ENCODE measurements at regions not wholly inside any gene's neighbourhood (a gene's known extent, or its start where the extent isn't known, plus 50 kb on each side); places are given as distances from the start of the nearest gene placed in this dataset.

DNA sequence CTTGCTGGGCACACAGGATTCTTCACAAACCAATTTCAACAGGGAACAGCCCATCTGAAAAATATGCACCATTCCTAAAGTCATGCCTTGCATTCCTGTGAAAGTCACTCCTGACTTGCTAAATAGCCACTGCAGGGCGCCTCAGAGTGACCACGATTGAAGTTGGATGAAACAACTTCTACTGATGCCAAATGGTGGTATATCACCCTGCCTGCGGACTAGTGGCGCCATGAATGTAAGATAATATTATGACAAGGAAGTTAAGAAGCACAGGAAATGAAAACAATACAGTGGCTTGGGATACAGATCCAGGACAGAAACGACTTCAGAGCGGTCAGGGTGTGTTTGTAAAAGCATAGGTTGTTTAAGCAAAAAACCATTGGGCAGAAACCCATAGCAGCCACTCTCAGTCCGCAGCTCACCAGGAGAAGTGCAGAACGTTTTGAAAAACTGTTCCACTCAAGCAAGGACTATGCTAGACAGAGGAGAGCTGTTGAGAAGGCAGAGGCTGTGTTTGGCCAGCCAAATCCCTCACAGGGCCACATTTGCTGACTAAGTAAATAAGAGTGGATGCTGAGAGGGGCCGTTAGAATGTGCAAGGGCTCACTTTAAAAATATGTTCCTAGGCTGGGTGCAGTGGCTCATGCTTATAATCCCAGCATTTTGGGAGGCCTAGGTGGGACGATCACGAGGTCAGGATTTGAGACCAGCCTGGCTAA is 250.4 kb downstream of the PTTG2 start:
- no peaks in the 10 kb centered on the region for H3K9me3 Mint-ChIP-seq
- H3K4me3 Mint-ChIP-seq, result no peak overlapping the region
- no peaks in the 10 kb centered on the region for H3K27me3 Mint-ChIP-seq
- H3K36me3 Mint-ChIP-seq (ENCODE audit: insufficient read depth), result no peaks in the 10 kb centered on the region
- ATAC-seq (replicated peaks; ENCODE audit: extremely low read depth, poor library complexity, severe bottlenecking) (no peak), DNase-seq (ENCODE audit: low spot score in 2 of 2) (no peak)
- no peak overlapping the region for H3K27ac Mint-ChIP-seq (ENCODE audit: low read depth)
- no peaks in the 10 kb centered on the region for H3K4me1 Mint-ChIP-seq

DNA sequence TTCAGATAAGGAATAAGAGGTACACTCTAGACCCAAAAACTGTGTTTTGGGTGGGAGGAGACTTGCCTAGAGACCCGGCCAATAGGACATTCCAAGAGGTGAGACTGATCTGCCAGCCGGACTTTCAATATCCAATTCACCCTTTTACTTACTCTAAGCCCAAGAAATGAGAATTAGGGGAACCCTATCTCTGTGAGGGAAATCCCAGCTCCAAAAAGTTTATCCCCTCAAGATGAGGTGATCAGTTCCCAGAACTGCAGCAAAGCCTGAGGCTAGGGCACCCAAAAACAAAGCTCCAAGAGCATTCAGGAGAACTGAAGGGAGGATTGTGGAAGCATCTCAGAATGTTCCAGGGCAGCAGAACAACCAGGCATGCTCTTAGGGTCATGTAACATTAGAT is 251.7 kb downstream of the PTTG2 start:
- Mint-ChIP-seq H3K27ac (ENCODE audit: low read depth) (no peak overlapping the region), H3K27me3 (no peaks in the 10 kb centered on the region), H3K9me3 (no peaks in the 10 kb centered on the region), H3K36me3 (ENCODE audit: insufficient read depth) (no peaks in the 10 kb centered on the region), H3K4me3 (no peak overlapping the region), H3K4me1 (no peaks in the 10 kb centered on the region)
- no peak for ATAC-seq (replicated peaks; ENCODE audit: extremely low read depth, poor library complexity, severe bottlenecking)
- no peak for DNase-seq (ENCODE audit: low spot score in 2 of 2)

DNA sequence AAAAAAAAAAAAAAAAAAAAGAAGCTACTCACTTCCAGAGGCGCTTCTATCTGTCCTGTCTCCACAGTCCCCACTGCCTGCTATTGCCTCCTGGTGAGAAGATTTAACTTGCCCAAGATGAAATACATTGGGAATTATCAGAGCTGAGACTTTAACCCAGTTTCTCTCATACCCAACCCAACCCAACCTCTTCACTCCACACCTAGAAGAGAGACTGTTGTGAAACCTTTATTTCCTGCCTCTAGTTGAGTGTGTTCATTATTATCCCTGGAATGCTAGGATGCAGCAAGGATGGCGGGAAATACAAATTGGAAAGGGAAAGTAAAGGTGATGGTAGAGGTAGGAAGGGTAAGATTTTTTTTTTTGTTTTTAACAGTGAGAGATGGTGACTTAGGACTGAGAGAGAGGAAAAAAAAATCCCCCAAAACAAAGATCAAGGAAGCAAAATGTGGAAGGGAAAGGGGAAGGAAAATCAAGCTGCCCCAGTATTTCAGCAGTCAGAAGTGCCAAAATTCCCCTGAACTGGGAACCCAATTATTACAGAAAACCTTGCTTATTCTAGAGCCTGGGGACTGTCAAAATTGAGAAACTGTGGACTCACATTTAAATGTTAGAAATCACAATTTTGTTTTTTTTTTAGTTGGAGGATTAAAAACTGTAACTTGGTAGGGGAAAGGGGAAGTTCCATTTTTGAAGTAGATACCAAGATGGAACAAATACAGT is 253.0 kb downstream of the PTTG2 start:
- no peak overlapping the region for H3K4me3 Mint-ChIP-seq
- no peak for ATAC-seq (replicated peaks; ENCODE audit: extremely low read depth, poor library complexity, severe bottlenecking)
- no peaks in the 10 kb centered on the region for H3K4me1 Mint-ChIP-seq
- DNase-seq (ENCODE audit: low spot score in 2 of 2), result no peak
- H3K27ac Mint-ChIP-seq (ENCODE audit: low read depth), result no peak overlapping the region
- no peaks in the 10 kb centered on the region for H3K27me3 Mint-ChIP-seq
- no peaks in the 10 kb centered on the region for H3K9me3 Mint-ChIP-seq
- no peaks in the 10 kb centered on the region for H3K36me3 Mint-ChIP-seq (ENCODE audit: insufficient read depth)

DNA sequence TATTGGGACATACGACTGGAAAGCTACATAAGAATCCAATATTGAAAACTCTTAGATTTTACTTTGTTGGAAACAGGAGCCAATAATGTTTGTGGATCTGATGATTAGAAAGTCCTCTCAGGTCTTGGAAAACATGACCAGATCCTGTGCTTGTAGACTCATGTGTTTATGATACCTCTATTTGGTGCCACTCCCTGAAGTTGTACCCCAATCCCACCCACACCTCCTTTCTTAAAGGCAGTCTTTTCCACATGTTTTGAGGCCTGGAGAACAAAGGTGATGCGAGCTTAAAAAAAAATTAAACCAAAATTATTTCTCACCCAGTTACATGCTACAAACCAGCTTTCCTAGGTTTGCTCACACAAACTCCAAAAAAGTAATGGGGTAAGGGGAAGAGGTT is 262.7 kb downstream of the PTTG2 start:
- Mint-ChIP-seq H3K4me3 (no peak overlapping the region), H3K9me3 (no peaks in the 10 kb centered on the region), H3K27ac (ENCODE audit: low read depth) (no peak overlapping the region), H3K36me3 (ENCODE audit: insufficient read depth) (peaks cover 2% of the 10 kb centered on the region), H3K4me1 (no peaks in the 10 kb centered on the region), H3K27me3 (no peaks in the 10 kb centered on the region)
- no peak for ATAC-seq (replicated peaks; ENCODE audit: extremely low read depth, poor library complexity, severe bottlenecking)
- no peak for DNase-seq (ENCODE audit: low spot score in 2 of 2)

DNA sequence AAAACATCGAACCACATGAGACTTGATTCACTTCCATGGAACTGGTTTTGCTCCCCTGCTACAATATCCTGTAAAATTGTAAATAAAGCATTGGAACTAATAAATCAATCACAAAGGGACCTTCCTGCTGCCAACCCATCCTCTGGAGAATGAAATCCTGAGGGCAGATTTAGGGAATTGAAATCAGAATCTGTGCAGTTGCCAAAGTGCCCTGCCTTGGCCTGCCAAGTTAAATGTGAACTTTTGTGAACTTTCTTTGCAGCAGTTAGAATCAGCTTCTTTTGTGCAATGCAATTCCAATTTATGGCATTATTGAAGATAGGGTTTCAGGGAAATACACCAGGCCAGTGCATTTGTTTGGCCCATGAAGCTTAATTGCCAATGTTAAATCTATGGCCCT is 263.1 kb downstream of the PTTG2 start:
- no peak for ATAC-seq (replicated peaks; ENCODE audit: extremely low read depth, poor library complexity, severe bottlenecking)
- no peaks in the 10 kb centered on the region for H3K27me3 Mint-ChIP-seq
- peaks cover 2% of the 10 kb centered on the region for H3K36me3 Mint-ChIP-seq (ENCODE audit: insufficient read depth)
- no peaks in the 10 kb centered on the region for H3K9me3 Mint-ChIP-seq
- H3K4me3 Mint-ChIP-seq, result no peak overlapping the region
- H3K27ac Mint-ChIP-seq (ENCODE audit: low read depth), result no peak overlapping the region
- H3K4me1 Mint-ChIP-seq, result no peaks in the 10 kb centered on the region
- DNase-seq (ENCODE audit: low spot score in 2 of 2), result no peak

DNA sequence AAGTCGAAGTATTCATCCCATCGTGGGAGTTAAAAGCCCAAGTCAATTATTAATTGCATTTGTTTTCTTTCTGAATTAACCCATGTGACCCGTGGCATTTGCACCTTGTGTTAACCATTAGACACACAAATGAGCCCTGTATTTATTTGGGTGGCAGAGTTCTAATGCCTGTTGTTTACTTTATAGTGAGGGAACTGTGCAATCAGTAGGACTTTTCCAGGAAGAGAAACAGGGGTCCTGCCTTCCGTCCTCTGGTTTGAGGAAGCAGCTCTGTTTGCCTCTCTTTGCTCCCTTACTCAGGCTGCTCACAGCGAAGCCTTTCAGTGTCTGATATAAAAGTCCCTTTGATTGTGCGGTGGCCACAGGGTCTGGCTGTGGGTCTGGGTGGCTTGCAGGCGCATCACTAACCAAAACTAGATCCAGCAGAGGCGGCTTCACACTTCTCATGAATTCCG is 263.6 kb downstream of the PTTG2 start:
- H3K27me3 Mint-ChIP-seq, result no peaks in the 10 kb centered on the region
- H3K4me3 Mint-ChIP-seq, result no peak overlapping the region
- peaks cover 2% of the 10 kb centered on the region for H3K36me3 Mint-ChIP-seq (ENCODE audit: insufficient read depth)
- DNase-seq (ENCODE audit: low spot score in 2 of 2), result no peak
- H3K4me1 Mint-ChIP-seq, result no peaks in the 10 kb centered on the region
- H3K9me3 Mint-ChIP-seq, result no peaks in the 10 kb centered on the region
- no peak for ATAC-seq (replicated peaks; ENCODE audit: extremely low read depth, poor library complexity, severe bottlenecking)
- no peak overlapping the region for H3K27ac Mint-ChIP-seq (ENCODE audit: low read depth)

DNA sequence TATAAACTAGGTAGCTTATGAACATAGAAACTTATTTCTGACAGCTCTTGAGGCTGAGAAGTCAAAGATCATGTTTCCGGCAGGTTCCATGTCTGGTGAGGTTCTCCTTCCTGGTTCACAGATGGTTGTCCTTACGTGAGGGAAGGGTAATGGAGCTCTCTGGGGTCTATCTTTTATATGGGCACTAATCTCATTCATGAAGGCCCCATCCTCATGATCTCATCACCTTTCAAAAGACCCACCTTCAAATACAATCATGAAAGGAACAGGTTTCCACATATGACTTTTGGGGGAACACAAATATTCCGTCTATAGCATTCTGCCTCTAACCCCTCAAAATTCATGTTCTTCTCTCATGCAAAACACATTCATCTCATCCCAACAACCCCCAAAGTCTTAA is 264.7 kb downstream of the PTTG2 start:
- DNase-seq (ENCODE audit: low spot score in 2 of 2), result no peak
- ATAC-seq (replicated peaks; ENCODE audit: extremely low read depth, poor library complexity, severe bottlenecking), result no peak
- Mint-ChIP-seq H3K36me3 (ENCODE audit: insufficient read depth) (peaks cover 2% of the 10 kb centered on the region), H3K4me3 (no peak overlapping the region), H3K27me3 (no peaks in the 10 kb centered on the region), H3K9me3 (no peaks in the 10 kb centered on the region), H3K4me1 (no peaks in the 10 kb centered on the region), H3K27ac (ENCODE audit: low read depth) (no peak overlapping the region)

DNA sequence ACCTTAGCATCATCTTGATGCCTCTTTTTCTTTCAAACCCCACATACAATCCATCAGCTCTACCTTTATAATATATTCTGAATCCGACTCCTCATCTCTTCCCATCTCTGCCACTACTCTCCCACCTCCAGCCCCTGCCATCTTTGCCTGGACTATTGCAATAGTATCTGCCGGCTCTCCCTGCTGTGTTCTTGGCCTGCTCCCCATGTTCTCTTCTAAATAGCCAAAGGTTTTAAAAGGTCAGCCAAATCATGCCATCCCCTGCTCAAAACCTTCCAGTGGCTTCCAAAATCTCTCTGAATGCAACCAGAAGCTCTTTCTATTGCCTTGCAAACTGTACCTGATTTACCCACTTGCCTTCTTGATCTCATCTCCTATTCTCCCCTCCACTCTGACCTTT is 266.0 kb downstream of the PTTG2 start:
- Mint-ChIP-seq H3K27me3 (no peaks in the 10 kb centered on the region), H3K27ac (ENCODE audit: low read depth) (no peak overlapping the region), H3K4me3 (no peak overlapping the region), H3K4me1 (no peaks in the 10 kb centered on the region), H3K36me3 (ENCODE audit: insufficient read depth) (peaks cover 2% of the 10 kb centered on the region), H3K9me3 (no peaks in the 10 kb centered on the region)
- no peak for DNase-seq (ENCODE audit: low spot score in 2 of 2)
- no peak for ATAC-seq (replicated peaks; ENCODE audit: extremely low read depth, poor library complexity, severe bottlenecking)

DNA sequence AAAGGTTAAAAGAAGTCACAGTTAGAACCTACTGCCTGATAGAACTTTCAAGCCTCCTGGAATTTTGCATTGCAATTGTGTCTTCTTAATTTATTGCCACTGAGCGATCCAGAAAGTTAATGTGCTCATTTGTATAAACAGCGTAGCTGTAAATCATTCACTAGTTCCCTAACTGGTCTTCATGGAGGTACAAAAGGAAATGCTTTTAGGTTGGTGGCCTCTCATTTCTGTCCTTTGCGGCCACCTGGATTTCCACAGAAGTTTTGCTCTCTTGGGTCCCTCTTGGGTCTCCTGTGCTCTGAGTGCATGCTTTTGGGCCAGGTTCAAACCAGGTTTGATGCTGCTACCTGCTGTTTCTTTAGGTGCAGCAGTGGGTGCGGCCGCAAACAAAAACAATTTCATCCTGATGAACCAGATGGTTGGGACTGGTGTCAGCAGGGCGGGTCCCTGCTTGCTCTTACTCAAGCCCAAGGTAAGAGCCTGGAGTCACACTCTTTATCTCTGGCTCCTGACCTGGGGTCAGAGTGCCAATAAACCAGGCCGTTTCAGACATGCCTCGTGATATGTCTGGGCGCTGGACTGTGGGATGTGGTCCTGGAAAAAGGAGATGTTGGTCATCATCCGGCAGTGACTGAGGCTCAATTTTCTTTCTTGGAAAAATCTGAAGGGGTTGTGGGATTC is 270.1 kb downstream of the PTTG2 start:
- Mint-ChIP-seq H3K36me3 (ENCODE audit: insufficient read depth) (peaks cover 2% of the 10 kb centered on the region), H3K27ac (ENCODE audit: low read depth) (no peak overlapping the region), H3K4me3 (no peak overlapping the region), H3K27me3 (no peaks in the 10 kb centered on the region), H3K9me3 (no peaks in the 10 kb centered on the region), H3K4me1 (no peaks in the 10 kb centered on the region)
- ATAC-seq (replicated peaks; ENCODE audit: extremely low read depth, poor library complexity, severe bottlenecking) (no peak), DNase-seq (ENCODE audit: low spot score in 2 of 2) (no peak)

DNA sequence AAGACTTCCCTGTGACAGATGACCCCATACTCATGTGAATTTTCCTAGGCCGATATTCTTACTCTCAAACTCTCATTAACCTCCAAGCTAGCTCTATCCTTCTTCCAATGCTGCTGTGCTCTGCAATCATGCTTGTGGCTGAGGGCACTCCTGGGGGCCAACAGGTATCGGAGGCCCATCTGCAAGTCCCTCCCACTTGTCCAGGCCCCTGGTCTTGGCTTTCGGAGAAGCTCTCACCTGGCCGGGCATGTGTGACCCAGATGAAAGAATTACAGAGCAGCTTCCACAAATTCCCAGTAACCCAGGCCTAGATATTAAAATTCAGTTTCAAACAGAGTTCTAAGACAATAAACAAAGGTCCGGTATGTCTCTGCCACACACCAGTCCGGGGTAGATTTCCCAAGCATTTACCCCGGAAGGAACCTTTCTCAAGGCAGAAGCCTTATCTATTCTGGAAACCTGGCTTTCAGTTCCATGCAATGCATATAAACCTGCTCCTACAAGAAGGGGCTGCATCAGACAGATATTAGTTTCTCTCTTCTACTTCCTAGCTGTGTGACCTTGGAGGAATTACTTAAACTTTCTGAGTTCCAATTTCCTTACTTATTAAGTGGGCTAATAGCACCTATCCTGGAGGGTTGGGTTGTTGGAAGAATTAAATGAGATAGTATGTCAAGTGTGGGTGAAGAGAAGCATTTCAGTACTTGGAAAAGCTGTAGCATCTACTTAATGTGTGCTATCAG is 270.8 kb downstream of the PTTG2 start:
- H3K27me3 Mint-ChIP-seq, result no peaks in the 10 kb centered on the region
- H3K27ac Mint-ChIP-seq (ENCODE audit: low read depth), result no peak overlapping the region
- peaks cover 2% of the 10 kb centered on the region for H3K36me3 Mint-ChIP-seq (ENCODE audit: insufficient read depth)
- ATAC-seq (replicated peaks; ENCODE audit: extremely low read depth, poor library complexity, severe bottlenecking) (no peak), DNase-seq (ENCODE audit: low spot score in 2 of 2) (no peak)
- no peaks in the 10 kb centered on the region for H3K9me3 Mint-ChIP-seq
- no peak overlapping the region for H3K4me3 Mint-ChIP-seq
- no peaks in the 10 kb centered on the region for H3K4me1 Mint-ChIP-seq

DNA sequence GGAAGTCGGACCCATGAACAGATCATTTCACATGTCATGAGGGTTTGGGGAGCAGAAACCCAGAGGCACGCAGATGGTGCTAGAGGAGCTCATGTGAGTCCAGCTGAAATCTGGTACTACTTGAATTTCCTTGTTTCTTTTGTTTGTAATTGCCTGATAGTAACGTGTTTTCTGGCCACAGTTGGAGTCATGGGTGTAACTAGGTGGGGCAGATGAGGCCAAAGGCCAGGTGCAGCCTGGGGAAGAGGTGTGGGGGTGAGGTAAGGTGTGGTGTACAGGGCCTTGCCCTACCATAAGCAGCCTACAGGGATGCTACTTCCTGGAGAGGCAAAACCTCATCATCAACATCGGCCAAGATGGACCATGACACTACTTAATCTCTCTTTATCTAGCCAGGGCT is 271.4 kb downstream of the PTTG2 start:
- H3K27me3 Mint-ChIP-seq, result no peaks in the 10 kb centered on the region
- ATAC-seq (replicated peaks; ENCODE audit: extremely low read depth, poor library complexity, severe bottlenecking) (no peak), DNase-seq (ENCODE audit: low spot score in 2 of 2) (no peak)
- H3K4me3 Mint-ChIP-seq, result no peak overlapping the region
- no peaks in the 10 kb centered on the region for H3K4me1 Mint-ChIP-seq
- no peak overlapping the region for H3K27ac Mint-ChIP-seq (ENCODE audit: low read depth)
- no peaks in the 10 kb centered on the region for H3K9me3 Mint-ChIP-seq
- no peaks in the 10 kb centered on the region for H3K36me3 Mint-ChIP-seq (ENCODE audit: insufficient read depth)

DNA sequence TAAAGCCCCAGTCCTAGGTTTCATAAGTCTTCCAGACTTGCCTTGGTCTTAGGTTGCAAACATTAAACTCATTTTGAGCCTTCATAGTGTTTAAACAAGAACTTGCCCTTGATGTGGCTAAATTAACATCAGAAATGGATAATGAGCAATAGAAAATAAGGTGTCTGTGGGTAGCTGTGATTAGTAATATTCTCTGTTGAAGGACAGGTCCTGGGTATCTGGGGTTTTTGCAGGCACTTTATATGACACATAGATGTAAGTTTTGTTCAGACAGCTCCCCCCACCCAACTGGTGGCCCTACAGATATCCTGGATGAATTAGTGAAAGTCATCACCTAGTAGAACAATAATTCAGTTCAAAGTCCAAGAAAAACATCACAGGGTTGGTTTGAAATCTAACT is 272.5 kb downstream of the PTTG2 start:
- Mint-ChIP-seq H3K36me3 (ENCODE audit: insufficient read depth) (no peaks in the 10 kb centered on the region), H3K9me3 (no peaks in the 10 kb centered on the region), H3K27ac (ENCODE audit: low read depth) (no peak overlapping the region), H3K4me3 (no peak overlapping the region), H3K4me1 (no peaks in the 10 kb centered on the region), H3K27me3 (no peaks in the 10 kb centered on the region)
- no peak for DNase-seq (ENCODE audit: low spot score in 2 of 2)
- ATAC-seq (replicated peaks; ENCODE audit: extremely low read depth, poor library complexity, severe bottlenecking), result no peak
